ENCODE measurements at regions not wholly inside any gene's neighbourhood (a gene's known extent, or its start where the extent isn't known, plus 50 kb on each side); places are given as distances from the start of the nearest gene placed in this dataset.
A peak's percentile ranks its signal among the peaks of the same experiment; 100 is the strongest.

DNA sequence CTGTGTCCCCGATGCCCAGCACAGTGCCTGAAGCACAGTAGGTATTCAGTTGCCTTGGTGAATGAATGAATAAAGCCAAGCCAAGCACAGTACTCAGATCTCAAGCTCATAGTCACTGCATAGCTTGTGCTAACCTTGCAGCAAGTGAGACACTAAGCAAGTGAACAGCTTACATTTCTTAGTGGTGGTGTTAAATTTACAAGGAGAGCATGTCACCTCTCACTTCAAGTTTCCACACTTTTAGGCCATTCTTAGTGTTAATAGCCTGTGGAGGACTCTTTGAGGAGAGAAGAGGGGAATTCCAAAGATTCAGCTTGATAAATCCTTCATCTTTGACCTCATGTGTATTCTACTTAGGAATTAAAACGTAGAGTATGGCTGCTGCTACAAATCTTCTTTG lies 104.7 kb downstream of the C9orf152 start (continued):
- TF ChIP-seq MAFK (IDR thresholded peaks at IDR 0.05; ENCODE audit: low read depth, low read length) (no peak), RFX5 (IDR thresholded peaks at IDR 0.05; ENCODE audit: low read depth, low read length) (no peak), RAD21 (IDR thresholded peaks at IDR 0.05; ENCODE audit: low read length) (no peak), ELK1 (IDR thresholded peaks at IDR 0.05; ENCODE audit: borderline replicate concordance, low read depth, low read length) (no peak)

DNA sequence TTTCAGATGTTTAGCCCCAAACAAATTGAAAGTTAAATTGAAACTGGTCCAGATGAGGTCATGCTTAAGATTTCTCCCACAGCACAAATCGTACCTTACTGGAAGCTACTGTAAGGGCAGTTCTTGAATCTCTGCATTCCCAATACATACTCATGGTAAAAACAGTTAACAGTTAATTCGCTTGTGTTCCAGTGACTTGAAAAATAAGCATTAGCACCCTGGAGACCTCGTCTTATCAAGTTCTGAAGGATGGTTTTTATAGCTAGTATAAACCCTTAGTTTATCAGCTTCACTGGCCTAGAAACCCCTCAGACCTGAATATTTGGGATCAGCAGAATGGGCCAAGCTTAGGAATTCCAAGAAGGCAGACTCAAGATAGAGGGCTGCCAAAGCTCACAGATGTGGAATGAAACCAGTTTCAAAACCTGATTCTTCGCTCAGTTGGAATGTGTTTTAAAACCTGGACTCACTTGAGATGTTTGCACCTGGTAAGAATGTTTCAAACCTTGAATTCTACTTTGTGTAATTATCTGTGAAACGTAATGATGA lies 103.6 kb downstream of the C9orf152 start:
- CTCF ChIA-PET = no interaction called here
- no peak overlapping the region for H3K4ac ChIP-seq (ENCODE audit: low read depth, low read length)
- TF ChIP-seq SMC3 (IDR thresholded peaks at IDR 0.05; ENCODE audit: low read depth, low read length) (no peak), MXI1 (IDR thresholded peaks at IDR 0.05; ENCODE audit: borderline replicate concordance, low read depth, low read length) (no peak), MAZ (IDR thresholded peaks at IDR 0.05; ENCODE audit: borderline replicate concordance, low read depth, low read length) (no peak), USF2 (IDR thresholded peaks at IDR 0.05; ENCODE audit: low read depth, low read length) (no peak), BHLHE40 (IDR thresholded peaks at IDR 0.05; ENCODE audit: low read depth, low read length) (no peak), RCOR1 (IDR thresholded peaks at IDR 0.05; ENCODE audit: insufficient replicate concordance, low read length) (no peak), RFX5 (IDR thresholded peaks at IDR 0.05; ENCODE audit: low read depth, low read length) (no peak), MAFK (IDR thresholded peaks at IDR 0.05; ENCODE audit: low read depth, low read length) (no peak), RAD21 (IDR thresholded peaks at IDR 0.05; ENCODE audit: low read length) (no peak), CEBPB (IDR thresholded peaks at IDR 0.05; ENCODE audit: low read depth, low read length) (no peak), CHD1 (IDR thresholded peaks at IDR 0.05; ENCODE audit: low read depth, low read length) (no peak), NFE2L2 (IDR thresholded peaks at IDR 0.05; ENCODE audit: low read depth, low read length) (no peak), ELK1 (IDR thresholded peaks at IDR 0.05; ENCODE audit: borderline replicate concordance, low read depth, low read length) (no peak), POLR2A (IDR thresholded peaks at IDR 0.05; ENCODE audit: low read depth, low read length) (no peak)

More for the DNA sequence above, 103.6 kb downstream of the C9orf152 start:
- no peak overlapping the region for H2AK5ac ChIP-seq (ENCODE audit: low read depth, low read length)
- no peak overlapping the region for H2AFZ ChIP-seq (replicated peaks; ENCODE audit: low read length, poor library complexity)
- H3K4me2 ChIP-seq (ENCODE audit: low read depth, low read length) = peak overlapping the region; percentile 60; the same call in 1 of the 2 replicates
- POLR2A ChIA-PET (ENCODE audit: unreplicated experiment) = no interaction called here
- no peak overlapping the region for H3K14ac ChIP-seq (replicated peaks; ENCODE audit: low read depth, low read length)
- dilution Hi-C loops (cut with HindIII; ENCODE audit: low sequenced_read_pairs, unreplicated experiment) (no loop called here), in situ Hi-C loops (cut with MboI; ENCODE audit: low sequenced_read_pairs) (no loop called here), intact Hi-C loops (cut with micrococcal nuclease) (loop anchor here (2.0 kb wide), 1 partner anchor 54 kb away; no protein-coding TSS in a partner anchor)
- no peak overlapping the region for H4K91ac ChIP-seq (ENCODE audit: insufficient read depth, low read depth, low read length)
- no peaks in the 10 kb centered on the region for H3K27me3 ChIP-seq (ENCODE audit: control insufficient read depth, insufficient read depth, low read length)
- peak overlapping the region; percentile 8; the same call in 1 of the 2 replicates for H2BK20ac ChIP-seq (ENCODE audit: low read depth, low read length)
- H2BK5ac ChIP-seq (ENCODE audit: low read depth, low read length, poor library complexity, severe bottlenecking) = peak overlapping the region; percentile 7
- H3K23ac ChIP-seq (ENCODE audit: low read depth, low read length) = 0 out of 2 replicates have a peak overlapping the region, but pooled peaks have one; percentile 10
- H3K4me1 ChIP-seq (ENCODE audit: control insufficient read depth, insufficient read depth, low read length) = peaks cover 31% of the 10 kb centered on the region
- no peak overlapping the region for H3K18ac ChIP-seq (ENCODE audit: low read depth, low read length)
- ATAC-seq (ENCODE audit: low read depth) (peak; percentile 27), DNase-seq (peak; percentile 85)
- no peak overlapping the region for H3K56ac ChIP-seq (ENCODE audit: extremely low read depth, insufficient read depth, low read length)
- H2AK9ac ChIP-seq (replicated peaks; ENCODE audit: low read depth, low read length, poor library complexity) = no peak overlapping the region
- 83% methylated on average over 1 of the region's 5 CpGs; no CpG with 5 or more reads in 1 of the 2 experiments for whole genome bisulfite sequencing, 2 experiments (ENCODE audit: extremely low coverage in 2 of 2, insufficient read length in 1 of 2)
- H3K79me1 ChIP-seq (ENCODE audit: low read depth in 1 of 2, low read length in 2 of 2) = peaks cover 19 to 80% of the 10 kb centered on the region in 2 experiments
- no peak overlapping the region for H2BK15ac ChIP-seq (ENCODE audit: low read depth, low read length)
- H4K8ac ChIP-seq (ENCODE audit: low read depth in 2 of 2, low read length in 2 of 2) = no peak overlapping the region
- peaks cover 16% of the 10 kb centered on the region for H3K36me3 ChIP-seq (ENCODE audit: control insufficient read depth, insufficient read depth, low read length)
- H3K4me3 ChIP-seq (ENCODE audit: insufficient read depth, low read depth, low read length) = no peak overlapping the region
- H4K20me1 ChIP-seq (ENCODE audit: insufficient read depth, low read length) = peaks cover 85% of the 10 kb centered on the region
- BruUV-seq (replicated peaks) = no TSS peak
- no peak overlapping the region for H2BK120ac ChIP-seq (ENCODE audit: low read depth, low read length)
- no peak overlapping the region for H4K5ac ChIP-seq (ENCODE audit: low read depth, low read length)
- H3K9me1 ChIP-seq (ENCODE audit: insufficient read depth, low read length) = peaks cover 35% of the 10 kb centered on the region
- no peaks in the 10 kb centered on the region for H3K9me3 ChIP-seq (ENCODE audit: control insufficient read depth, insufficient read depth, low read length)
- no peak overlapping the region for H3K27ac ChIP-seq (ENCODE audit: insufficient read depth, low read length)
- no peak overlapping the region for H3K9ac ChIP-seq (ENCODE audit: low read depth, low read length)

All from IMR-90 (cell line).